GM23338 (cell line): ENCODE measurements at regions not wholly inside any gene's neighbourhood (a gene's known extent, or its start where the extent isn't known, plus 50 kb on each side); places are given as distances from the start of the nearest gene placed in this dataset.

Source experiments
- ATAC-seq: fragments of 200-7000 bp; cut with Tn5 transposase; 3 replicates; pipeline ENCODE4 v1.9.1; 2020
- DNase-seq: peaks from one replicate; pipeline ENCODE4 v3.0.0-alpha.2; 2015; ENCODE audit warnings: low spot score
- H2AFZ ChIP-seq: fragments of 200-600 bp; sonication (generic); 2 replicates; pipeline ENCODE4 v1.8.0; 2016; ENCODE audit warnings: antibody characterized with exemption, mild to moderate bottlenecking, moderate library complexity
- H3F3A ChIP-seq: fragments of 200-600 bp; sonication (generic); replicated peaks from 2 replicates; pipeline ENCODE4 v1.8.0; 2017; ENCODE audit warnings: antibody characterized with exemption, mixed run types, low read depth
- H3K27ac ChIP-seq: fragments of 200-600 bp; sonication (generic); 2 replicates; pipeline ENCODE4 v1.6.1; 2016; ENCODE audit warnings: low read depth
- H3K27me3 ChIP-seq: fragments of 200-600 bp; sonication (generic); 2 replicates; pipeline ENCODE4 v1.8.0; 2016; ENCODE audit warnings: mild to moderate bottlenecking, mixed run types, moderate library complexity; ENCODE audit not compliant: insufficient read depth
- H3K36me3 ChIP-seq: fragments of 200-600 bp; sonication (generic); 2 replicates; pipeline ENCODE4 v1.8.0; 2016; ENCODE audit warnings: mild to moderate bottlenecking; ENCODE audit not compliant: insufficient read depth
- H3K4me1 ChIP-seq: fragments of 200-600 bp; sonication (generic); 2 replicates; pipeline ENCODE4 v1.8.0; 2016; ENCODE audit warnings: mild to moderate bottlenecking, moderate library complexity; ENCODE audit not compliant: insufficient read depth
- H3K4me2 ChIP-seq: fragments of 200-600 bp; sonication (generic); 2 replicates; pipeline ENCODE4 v1.7.1; 2017; ENCODE audit warnings: mixed run types
- H3K4me3 ChIP-seq: fragments of 200-600 bp; sonication (generic); 2 replicates; pipeline ENCODE4 v1.6.1; 2016; ENCODE audit warnings: mixed run types
- H3K79me2 ChIP-seq: fragments of 200-600 bp; sonication (generic); replicated peaks from 2 replicates; pipeline ENCODE4 v1.8.0; 2017; ENCODE audit warnings: mild to moderate bottlenecking; ENCODE audit not compliant: insufficient read depth
- H3K9me2 ChIP-seq: fragments of 200-600 bp; sonication (generic); 2 replicates; pipeline ENCODE4 v1.8.0; 2017; ENCODE audit not compliant: insufficient read depth
- H4K20me1 ChIP-seq: fragments of 200-600 bp; sonication (generic); replicated peaks from 2 replicates; pipeline ENCODE4 v1.8.0; 2017; ENCODE audit warnings: mild to moderate bottlenecking; ENCODE audit not compliant: insufficient read depth
- H3K27ac Mint-ChIP-seq: 2 replicates; pipeline ENCODE4 v1.8.0; 2020; ENCODE audit warnings: inconsistent platforms, mild to moderate bottlenecking, moderate library complexity, mixed read lengths
- H3K27me3 Mint-ChIP-seq: 3 replicates; pipeline ENCODE4 v1.8.0; 2022; ENCODE audit warnings: low read depth, mild to moderate bottlenecking, moderate library complexity, mixed read lengths, inconsistent platforms; ENCODE audit not compliant: insufficient read depth, poor library complexity
- H3K36me3 Mint-ChIP-seq: 3 replicates; pipeline ENCODE4 v1.8.0; 2021; ENCODE audit warnings: low read depth, mild to moderate bottlenecking, inconsistent platforms, moderate library complexity, mixed read lengths
- H3K4me1 Mint-ChIP-seq: 3 replicates; pipeline ENCODE4 v1.8.0; 2020; ENCODE audit warnings: mild to moderate bottlenecking, inconsistent platforms, mixed read lengths
- H3K4me3 Mint-ChIP-seq: 3 replicates; pipeline ENCODE4 v1.8.0; 2021; ENCODE audit warnings: moderate library complexity, mild to moderate bottlenecking, inconsistent platforms, mixed read lengths
- H3K9me3 Mint-ChIP-seq: 3 replicates; pipeline ENCODE4 v1.8.0; 2020; ENCODE audit warnings: moderate library complexity, mild to moderate bottlenecking, inconsistent platforms, mixed read lengths
- CREB1 ChIP-seq: fragments of 250-450 bp; sonication (Bioruptor Pico); IDR thresholded peaks from 2 replicates; pipeline ENCODE4 v1.5.0; 2020; ENCODE audit warnings: low read depth, mild to moderate bottlenecking, moderate library complexity
- CTCF ChIP-seq, 2 experiments: fragments of 200-600 bp in 1 of 2; sonication (generic) in 1 of 2; conservative IDR thresholded peaks; 2 replicates each; pipeline versions ENCODE4 v1.5.1 to v1.6.1; 2016 to 2017; ENCODE audit warnings: antibody characterized with exemption in 2 of 2, low read depth in 2 of 2, mild to moderate bottlenecking in 2 of 2, moderate library complexity in 1 of 2
- ETS1 ChIP-seq: IDR thresholded peaks from 2 replicates; pipeline ENCODE4 v1.6.1; 2016; ENCODE audit warnings: antibody characterized with exemption
- EZH2 ChIP-seq: fragments of 200-600 bp; sonication (generic); IDR thresholded peaks from one replicate; pipeline ENCODE4 v1.8.0; 2017; ENCODE audit warnings: antibody characterized with exemption, mild to moderate bottlenecking, low read depth; ENCODE audit not compliant: unreplicated experiment
- EZH2phosphoT487 ChIP-seq: fragments of 200-600 bp; sonication (generic); IDR thresholded peaks from one replicate; pipeline ENCODE4 v1.8.1; 2018; ENCODE audit warnings: antibody characterized with exemption; ENCODE audit not compliant: unreplicated experiment
- JUNB ChIP-seq: IDR thresholded peaks from one replicate; pipeline ENCODE4 v1.6.1; 2016; ENCODE audit warnings: antibody characterized with exemption; ENCODE audit not compliant: unreplicated experiment
- NANOG ChIP-seq: IDR thresholded peaks from 2 replicates; pipeline ENCODE4 v1.6.1; 2016; ENCODE audit warnings: antibody characterized with exemption, borderline replicate concordance
- POLR2AphosphoS5 ChIP-seq: IDR thresholded peaks from 2 replicates; pipeline ENCODE4 v1.6.1; 2016; ENCODE audit warnings: antibody characterized with exemption, low read depth
- REST ChIP-seq: IDR thresholded peaks from one replicate; pipeline ENCODE4 v1.6.1; 2018; ENCODE audit warnings: antibody characterized with exemption; ENCODE audit not compliant: unreplicated experiment
- STAT1 ChIP-seq: IDR thresholded peaks from one replicate; pipeline ENCODE4 v1.6.1; 2016; ENCODE audit warnings: antibody characterized with exemption; ENCODE audit not compliant: unreplicated experiment
- ZNF114 ChIP-seq: fragments of 250-450 bp; sonication (Bioruptor Pico); IDR thresholded peaks from 2 replicates; pipeline ENCODE4 v1.5.0; 2020; ENCODE audit warnings: mild to moderate bottlenecking, moderate library complexity
- ZNF331 ChIP-seq: fragments of 250-450 bp; sonication (Bioruptor Pico); IDR thresholded peaks from 2 replicates; pipeline ENCODE4 v1.5.0; 2020; ENCODE audit warnings: low read depth, mild to moderate bottlenecking, moderate library complexity
- ZNF462 ChIP-seq: fragments of 250-450 bp; sonication (Bioruptor Pico); IDR thresholded peaks from 2 replicates; pipeline ENCODE4 v1.5.0; 2020; ENCODE audit warnings: mild to moderate bottlenecking, moderate library complexity

GRCh38 chr22:34057726-34058125 is 137.4 kb upstream of the LARGE1 start:
- Mint-ChIP-seq H3K4me1 (peaks cover 4% of the 10 kb centered on the region; the same call in 2 of the 3 replicates), H3K9me3 (peaks cover 45% of the 10 kb centered on the region), H3K27me3 (no peaks in the 10 kb centered on the region), H3K27ac (no peak overlapping the region), H3K36me3 (peaks cover 14% of the 10 kb centered on the region), H3K4me3 (no peak overlapping the region)
- no peak for DNase-seq
- Histone ChIP-seq H3K79me2 (no peaks in the 10 kb centered on the region), H3K36me3 (0 out of 2 replicates have a peak, but pooled peaks cover 3% of the 10 kb centered on the region), H3K27me3 (no peaks in the 10 kb centered on the region), H3K4me2 (no peak overlapping the region), H3K4me1 (no peaks in the 10 kb centered on the region), H3K27ac (no peak overlapping the region), H3F3A (no peaks in the 10 kb centered on the region), H4K20me1 (no peaks in the 10 kb centered on the region), H3K9me2 (0 out of 2 replicates have a peak, but pooled peaks cover 4% of the 10 kb centered on the region), H2AFZ (no peak overlapping the region), H3K4me3 (no peak overlapping the region)
- no peak for ATAC-seq
- TF ChIP-seq CREB1 (CRISPR knock-in tag) (no peak), ETS1 (no peak), ZNF462 (CRISPR knock-in tag) (no peak), CTCF (conservative IDR thresholded peaks at IDR 0.05; ENCODE audit: low read depth in 2 of 2) (no peak), EZH2 (no peak), REST (no peak), ZNF114 (CRISPR knock-in tag) (no peak), EZH2phosphoT487 (no peak), STAT1 (no peak), NANOG (no peak), ZNF331 (no peak), POLR2AphosphoS5 (no peak), JUNB (no peak)
